HG03039 (cell line): ENCODE measurements at regions not wholly inside any gene's neighbourhood (a gene's known extent, or its start where the extent isn't known, plus 50 kb on each side); places are given as distances from the start of the nearest gene placed in this dataset.

Source experiments
- ATAC-seq: cut with Tn5 transposase; IDR thresholded peaks from one replicate; pipeline ENCODE4 v1.9.1; 2021; ENCODE audit warnings: mild to moderate bottlenecking, moderate library complexity; ENCODE audit not compliant: unreplicated experiment

- ATAC-seq = no peak
Observed at GRCh38 chr3:22453906-22454535, 703.0 kb upstream of the ZNF385D start.

- ATAC-seq = no peak
Observed at GRCh38 chr3:22469995-22470394, 719.0 kb upstream of the ZNF385D start.

DNA sequence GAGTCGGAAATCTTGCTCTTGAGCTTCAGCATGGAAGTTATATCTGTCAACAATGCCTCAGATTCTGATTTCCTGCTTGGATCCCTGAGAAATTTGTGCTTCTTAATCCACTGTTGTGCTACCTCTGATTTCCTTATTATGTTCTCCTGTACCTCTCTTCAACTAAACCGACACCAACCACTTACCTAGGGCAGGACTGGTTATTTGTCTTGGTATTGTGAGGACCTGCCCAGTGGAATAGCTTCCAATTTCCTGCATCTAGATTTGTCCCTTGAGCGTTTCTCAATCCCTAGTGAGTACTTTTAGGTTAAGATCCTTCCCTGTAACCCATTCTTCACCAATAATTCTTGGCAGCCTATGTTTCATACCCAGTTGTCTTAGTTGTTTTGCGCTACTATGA, 720.5 kb upstream of the ZNF385D start:
- ATAC-seq = no peak

GRCh38 chr3:22474706-22475445, 723.9 kb upstream of the ZNF385D start:
- no peak for ATAC-seq

- no peak for ATAC-seq
Observed at GRCh38 chr3:22475665-22476240, 724.7 kb upstream of the ZNF385D start.

GRCh38 chr3:22476976-22477375, 726.0 kb upstream of the ZNF385D start:
- ATAC-seq = no peak

DNA sequence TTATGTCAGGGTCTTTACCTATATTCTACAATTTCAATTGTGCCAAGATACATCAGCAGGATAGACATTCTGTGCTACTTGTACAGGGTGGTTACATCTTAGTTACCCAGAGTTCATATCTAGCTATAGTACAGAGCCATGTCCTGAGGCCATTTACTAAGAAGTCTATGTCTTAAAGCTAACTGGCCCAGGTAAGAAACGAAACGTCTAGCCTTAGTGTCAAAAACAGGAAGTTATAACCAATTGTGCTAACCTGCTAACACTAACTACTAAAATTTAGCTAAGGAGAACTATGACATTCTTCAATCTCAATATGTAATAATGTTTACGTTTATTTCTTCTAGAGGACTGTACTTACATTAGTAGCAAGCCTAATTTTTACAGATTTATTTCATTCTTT, 717.2 kb upstream of the UBE2E2 start:
- no peak for ATAC-seq

- no peak for ATAC-seq
Observed at GRCh38 chr3:22490747-22491146, 712.4 kb upstream of the UBE2E2 start.

DNA sequence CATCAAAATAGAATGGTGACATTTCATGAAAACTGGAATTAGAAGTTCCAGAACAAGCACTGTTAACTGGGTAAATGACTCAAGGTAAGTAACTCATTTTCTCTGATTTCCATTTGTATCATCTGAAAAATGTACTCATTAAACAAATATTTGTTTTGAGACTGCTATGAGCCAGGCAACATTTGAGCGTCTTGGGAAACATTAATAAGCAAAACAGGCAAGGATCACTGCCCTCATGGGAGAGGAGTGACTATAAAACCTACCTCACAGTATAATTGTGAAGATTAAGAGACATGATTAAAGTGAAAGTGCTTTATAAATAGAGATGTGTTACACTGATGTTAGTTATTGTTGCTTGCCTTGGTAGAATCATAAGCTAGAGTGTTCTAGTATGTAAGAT, 711.8 kb upstream of the UBE2E2 start:
- no peak for ATAC-seq

- no peak for ATAC-seq
Observed at GRCh38 chr3:22492342-22492741, 710.8 kb upstream of the UBE2E2 start.

DNA sequence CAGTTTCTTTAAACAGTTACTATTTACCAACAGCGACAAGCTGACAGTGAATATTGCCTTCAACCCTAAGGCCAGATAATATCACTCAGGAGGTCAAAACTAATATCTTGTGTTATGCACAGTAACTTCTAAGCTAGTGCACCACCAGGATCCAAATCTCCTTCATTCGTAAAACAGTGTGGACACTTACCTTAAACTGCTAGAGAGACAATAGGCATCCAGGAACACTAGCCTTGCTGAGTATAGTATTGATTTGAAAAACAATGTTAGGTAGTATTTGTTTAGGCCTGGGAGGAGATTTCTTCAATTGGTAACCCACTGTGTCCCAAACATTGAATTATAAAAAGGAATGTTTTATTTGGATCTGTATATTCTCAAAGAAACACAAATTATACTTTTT, 707.9 kb upstream of the UBE2E2 start:
- ATAC-seq = no peak

- ATAC-seq = no peak
Observed at GRCh38 chr3:22495791-22496190, 707.3 kb upstream of the UBE2E2 start.

- ATAC-seq = no peak
Observed at GRCh38 chr3:22496641-22497040, 706.5 kb upstream of the UBE2E2 start.

- no peak for ATAC-seq
Observed at GRCh38 chr3:22506871-22507270, 696.3 kb upstream of the UBE2E2 start.

GRCh38 chr3:22507709-22508108, 695.4 kb upstream of the UBE2E2 start:
- ATAC-seq = no peak

- ATAC-seq = no peak
Observed at GRCh38 chr3:22523925-22524324, 679.2 kb upstream of the UBE2E2 start.

GRCh38 chr3:22526266-22526837, 676.8 kb upstream of the UBE2E2 start:
- no peak for ATAC-seq

GRCh38 chr3:22536541-22536940, 666.6 kb upstream of the UBE2E2 start:
- no peak for ATAC-seq

DNA sequence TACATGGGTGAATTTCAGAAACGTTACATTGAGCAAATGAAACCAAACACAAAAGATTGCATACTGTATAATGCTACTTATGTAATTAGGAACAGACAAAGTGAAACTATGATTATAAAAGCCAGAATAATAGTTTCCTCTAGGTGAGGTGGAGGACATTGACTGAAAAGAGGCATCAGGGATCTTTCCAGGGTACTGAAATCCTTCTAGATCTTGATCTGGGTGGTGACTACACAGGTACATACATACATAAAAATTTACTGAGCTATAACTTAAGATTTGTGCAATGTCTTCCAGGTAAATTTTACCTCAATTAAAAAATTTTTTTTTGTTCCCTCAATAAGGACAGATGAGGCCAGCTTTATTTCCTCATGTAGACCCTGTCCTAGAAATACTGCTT, 665.6 kb upstream of the UBE2E2 start:
- ATAC-seq = no peak

GRCh38 chr3:22542311-22542710, 660.8 kb upstream of the UBE2E2 start:
- no peak for ATAC-seq

GRCh38 chr3:22555753-22556435, 647.2 kb upstream of the UBE2E2 start:
- no peak for ATAC-seq
